Tibial artery (tissue), 4 donors: ENCODE measurements at regions not wholly inside any gene's neighbourhood (a gene's known extent, or its start where the extent isn't known, plus 50 kb on each side); places are given as distances from the start of the nearest gene placed in this dataset.

Source experiments
- DNase-seq, 2 donors: peaks; one replicate each; pipeline ENCODE4 v3.0.0-alpha.2; 2019
- H3K27ac ChIP-seq, 2 donors: fragments of 200-600 bp; sonication (generic) in 1 of 2; 1 replicate in 1 of 2; 2 replicates in 1 of 2; pipeline ENCODE4 v1.5.1; 2018 to 2019; ENCODE audit warnings: mild to moderate bottlenecking in 1 of 2
- H3K27me3 ChIP-seq, 2 donors: fragments of 200-600 bp; sonication (generic) in 1 of 2; one replicate each; pipeline versions ENCODE4 v1.5.1 to v1.6.0; 2016 to 2019
- H3K36me3 ChIP-seq, 3 donors: fragments of 200-600 bp; sonication (generic) in 2 of 3; one replicate each; pipeline ENCODE4 v1.5.1; 2016 to 2019; ENCODE audit warnings: mild to moderate bottlenecking in 2 of 3
- H3K4me1 ChIP-seq, 4 donors: fragments of 200-600 bp; sonication (generic) in 2 of 4; 1 replicate in 3 of 4; 2 replicates in 1 of 4; pipeline ENCODE4 v1.5.1; 2016 to 2019
- H3K4me3 ChIP-seq, 2 donors: fragments of 200-600 bp; sonication (generic) in 1 of 2; 1 replicate in 1 of 2; 2 replicates in 1 of 2; pipeline ENCODE4 v1.5.1; 2018 to 2019; ENCODE audit warnings: mild to moderate bottlenecking in 2 of 2
- H3K9me3 ChIP-seq, 3 donors: fragments of 200-600 bp; sonication (generic) in 1 of 3; one replicate each; pipeline ENCODE4 v1.5.1; 2016 to 2019
- intact Hi-C: fragments of 100-400 bp; cut with DNase I; formaldehyde crosslinking; loops from one replicate; pipeline ENCODE4 v1.15.0; 2023; ENCODE audit warnings: low total_unique reads
- TF ChIP-seq, protein P1 (sequence below), 2 experiments: fragments of 200-600 bp in 1 of 2; fragments of 450-650 bp in 1 of 2; IDR thresholded peaks; one replicate each; pipeline ENCODE4 v1.5.1; 2017 to 2019; ENCODE audit warnings: antibody characterized with exemption in 2 of 2, mild to moderate bottlenecking in 1 of 2, moderate library complexity in 1 of 2

DNA sequence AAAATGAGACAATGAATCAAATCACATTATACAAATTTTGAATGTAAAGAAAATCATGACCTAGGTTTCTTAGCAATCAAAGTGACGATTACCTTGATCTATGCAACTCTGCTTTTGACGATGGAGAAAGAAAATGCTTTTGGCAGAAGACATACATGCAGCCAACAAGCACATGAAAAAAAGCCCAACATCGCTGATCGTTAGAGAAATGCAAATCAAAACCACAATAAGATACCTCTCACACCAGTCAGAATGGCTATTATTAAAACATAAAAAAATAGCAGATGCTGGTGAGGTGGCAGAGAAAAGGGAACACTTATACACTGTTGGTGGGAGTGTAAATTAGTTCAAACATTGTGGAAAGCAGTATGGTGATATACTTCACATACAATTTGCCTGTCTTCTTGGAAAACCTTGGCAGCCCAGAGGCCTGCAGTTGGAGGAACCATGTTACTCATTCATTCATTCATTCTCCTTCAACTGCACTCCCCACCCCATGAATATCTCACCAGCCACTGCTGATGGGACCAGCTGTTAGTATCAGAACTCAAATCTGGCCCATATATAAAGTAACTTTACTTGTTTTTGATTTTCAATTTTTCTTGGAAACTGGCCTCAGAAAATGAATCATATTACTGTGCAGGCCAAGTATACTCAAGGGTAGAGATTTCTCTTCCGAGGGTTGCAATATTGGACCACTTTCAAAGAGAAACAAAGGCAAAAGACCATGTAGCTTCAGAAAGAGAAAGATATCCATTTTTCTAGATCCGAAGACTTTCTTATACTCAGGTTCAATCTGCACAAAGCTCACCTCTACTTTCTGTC is 358.6 kb upstream of the ARHGEF26 start:
- no peak overlapping the region for H3K27ac ChIP-seq
- no peak for DNase-seq
- intact Hi-C loops: no loop called here

DNA sequence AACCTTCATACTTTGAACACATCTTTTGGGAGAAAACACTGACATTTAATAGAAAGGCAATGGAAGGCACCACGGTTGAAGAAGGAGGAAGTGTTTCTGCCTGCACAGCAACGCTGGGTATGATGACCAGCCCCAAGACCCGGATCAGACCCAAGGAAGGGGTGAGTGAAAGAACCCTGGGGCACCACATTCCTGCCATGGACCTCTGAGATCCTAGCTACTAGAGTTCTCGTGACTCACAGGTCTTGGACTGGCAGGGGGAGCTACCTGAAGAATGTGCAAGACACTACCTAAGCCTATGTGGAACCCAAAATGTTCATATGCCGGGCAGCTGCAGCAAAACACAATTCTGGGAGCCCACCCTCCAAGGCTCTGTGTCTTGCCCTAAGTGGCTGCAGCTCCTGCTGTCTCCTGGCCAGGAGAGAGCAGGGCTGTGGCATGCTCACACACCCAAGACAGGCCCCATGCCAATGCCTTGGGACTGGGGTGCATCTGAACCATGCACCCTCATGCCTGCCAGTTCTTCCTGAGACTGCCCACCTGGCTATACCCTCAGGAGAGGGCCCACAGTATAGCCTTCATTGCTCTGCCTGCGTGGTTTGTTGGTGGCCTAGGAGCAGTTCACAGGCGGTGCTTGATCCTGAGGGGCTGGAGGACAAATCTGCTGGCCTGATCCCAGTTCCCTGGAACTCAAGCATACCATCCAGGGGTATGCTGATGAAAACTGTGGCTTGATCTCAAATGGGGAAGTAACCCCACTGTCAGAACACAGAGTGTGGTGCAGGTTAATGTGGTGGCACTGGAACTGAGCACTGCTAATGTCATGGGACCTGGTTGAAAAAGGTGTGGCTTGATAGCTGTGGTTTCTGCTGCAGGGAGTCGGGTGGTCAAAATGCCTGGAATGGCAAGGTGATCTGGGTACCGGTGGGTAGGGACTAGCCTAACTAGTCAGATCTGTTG is 353.3 kb upstream of the ARHGEF26 start:
- Histone ChIP-seq H3K27me3 (no peaks in the 10 kb centered on the region), H3K36me3 (no peaks in the 10 kb centered on the region), H3K4me1 (peaks cover 0 to 2% (median 0%) of the 10 kb centered on the region in 4 donors), H3K27ac (no peak overlapping the region), H3K4me3 (no peak overlapping the region), H3K9me3 (peaks cover 0 to 5% (median 0%) of the 10 kb centered on the region in 3 donors)
- intact Hi-C loops: loop anchor here (5.0 kb wide), 1 partner anchor 721 kb away; no protein-coding TSS in a partner anchor
- DNase-seq: no peak
- TF ChIP-seq, protein P1, sequence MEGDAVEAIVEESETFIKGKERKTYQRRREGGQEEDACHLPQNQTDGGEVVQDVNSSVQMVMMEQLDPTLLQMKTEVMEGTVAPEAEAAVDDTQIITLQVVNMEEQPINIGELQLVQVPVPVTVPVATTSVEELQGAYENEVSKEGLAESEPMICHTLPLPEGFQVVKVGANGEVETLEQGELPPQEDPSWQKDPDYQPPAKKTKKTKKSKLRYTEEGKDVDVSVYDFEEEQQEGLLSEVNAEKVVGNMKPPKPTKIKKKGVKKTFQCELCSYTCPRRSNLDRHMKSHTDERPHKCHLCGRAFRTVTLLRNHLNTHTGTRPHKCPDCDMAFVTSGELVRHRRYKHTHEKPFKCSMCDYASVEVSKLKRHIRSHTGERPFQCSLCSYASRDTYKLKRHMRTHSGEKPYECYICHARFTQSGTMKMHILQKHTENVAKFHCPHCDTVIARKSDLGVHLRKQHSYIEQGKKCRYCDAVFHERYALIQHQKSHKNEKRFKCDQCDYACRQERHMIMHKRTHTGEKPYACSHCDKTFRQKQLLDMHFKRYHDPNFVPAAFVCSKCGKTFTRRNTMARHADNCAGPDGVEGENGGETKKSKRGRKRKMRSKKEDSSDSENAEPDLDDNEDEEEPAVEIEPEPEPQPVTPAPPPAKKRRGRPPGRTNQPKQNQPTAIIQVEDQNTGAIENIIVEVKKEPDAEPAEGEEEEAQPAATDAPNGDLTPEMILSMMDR (IDR thresholded peaks at IDR 0.05): no peak

More for the DNA sequence above, 358.6 kb upstream of the ARHGEF26 start:
- Histone ChIP-seq H3K36me3 (no peaks in the 10 kb centered on the region), H3K27me3 (no peaks in the 10 kb centered on the region), H3K4me1 (peaks cover 0 to 5% (median 1%) of the 10 kb centered on the region in 4 donors), H3K9me3 (no peaks in the 10 kb centered on the region), H3K4me3 (no peak overlapping the region)
- TF ChIP-seq, protein P1 (IDR thresholded peaks at IDR 0.05): no peak

DNA sequence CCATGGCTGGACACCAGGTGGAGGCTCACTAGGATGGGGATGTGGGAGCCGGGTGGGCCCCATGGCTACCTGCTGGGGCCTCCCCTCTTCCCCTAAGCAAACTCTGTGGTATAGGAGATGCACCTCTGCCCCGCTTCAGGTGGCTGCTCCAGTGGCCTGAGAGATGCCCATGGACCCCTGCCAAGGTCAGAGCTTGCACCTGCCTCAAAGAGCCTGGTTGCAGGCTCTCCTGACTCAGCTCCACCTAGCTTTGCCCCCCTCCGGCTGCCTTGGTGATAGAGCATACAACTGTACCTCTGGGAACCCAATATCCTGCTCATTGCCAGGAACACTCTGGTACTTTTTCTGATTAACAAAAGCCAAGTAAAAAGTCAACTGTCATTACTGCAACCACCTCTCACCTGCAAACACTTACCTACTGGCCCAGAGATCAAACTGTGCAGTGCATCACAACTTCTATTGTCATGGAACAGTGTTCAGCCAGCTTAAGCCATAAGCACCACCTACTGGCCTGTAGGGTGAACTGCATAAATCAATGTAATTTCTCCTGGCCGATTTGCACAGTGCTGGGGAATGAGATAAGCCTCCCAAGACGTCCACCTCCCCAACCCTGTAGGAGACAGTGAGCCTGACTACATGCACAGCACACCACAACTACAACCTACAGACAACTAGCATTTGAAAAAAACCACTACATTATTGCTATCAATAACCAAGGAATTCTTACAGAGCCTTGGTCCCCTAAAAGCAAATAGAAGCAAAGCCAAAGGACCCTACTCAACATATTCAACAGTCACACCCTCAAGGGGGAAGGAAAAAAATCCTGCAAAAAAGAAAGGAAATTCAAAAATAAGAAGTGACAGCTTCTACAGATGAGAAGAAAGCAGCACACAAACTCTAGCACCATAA is 352.4 kb upstream of the ARHGEF26 start:
- Histone ChIP-seq H3K27me3 (no peaks in the 10 kb centered on the region), H3K4me1 (no peaks in the 10 kb centered on the region), H3K4me3 (no peak overlapping the region), H3K36me3 (no peaks in the 10 kb centered on the region), H3K9me3 (peaks cover 0 to 5% (median 0%) of the 10 kb centered on the region in 3 donors), H3K27ac (no peak overlapping the region)
- intact Hi-C loops: loop anchor here (5.0 kb wide), 1 partner anchor 722 kb away; no protein-coding TSS in a partner anchor
- DNase-seq: no peak
- TF ChIP-seq, protein P1 (IDR thresholded peaks at IDR 0.05): peak; percentile 63 to 73

DNA sequence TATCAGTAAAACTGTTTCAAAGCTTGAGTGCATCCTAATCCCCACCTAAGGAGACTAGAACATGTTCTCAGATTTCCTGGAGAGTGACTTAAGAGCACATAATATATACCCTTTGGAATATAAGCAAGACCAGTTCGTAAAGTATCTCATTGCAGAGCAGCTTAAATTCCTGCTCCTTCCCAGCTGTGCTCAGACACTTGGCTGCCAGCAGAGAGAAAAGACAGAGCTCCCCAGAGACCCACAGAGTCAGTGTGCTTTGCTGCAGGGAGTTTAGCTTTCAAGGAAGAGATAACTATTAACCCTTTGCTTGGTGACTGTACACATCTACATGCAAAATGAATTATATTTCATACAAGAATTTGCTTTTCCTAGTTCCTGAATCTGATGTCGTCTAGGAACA is 338.1 kb upstream of the ARHGEF26 start:
- no peak overlapping the region for H3K27ac ChIP-seq
- H3K36me3 ChIP-seq: no peaks in the 10 kb centered on the region
- no peaks in the 10 kb centered on the region for H3K27me3 ChIP-seq
- TF ChIP-seq, protein P1 (IDR thresholded peaks at IDR 0.05): no peak
- intact Hi-C loops: no loop called here
- no peak for DNase-seq
- H3K4me3 ChIP-seq: no peak overlapping the region
- no peaks in the 10 kb centered on the region for H3K4me1 ChIP-seq
- H3K9me3 ChIP-seq: no peaks in the 10 kb centered on the region
